Coronary artery (tissue), 2 donors: ENCODE measurements at regions not wholly inside any gene's neighbourhood (a gene's known extent, or its start where the extent isn't known, plus 50 kb on each side); places are given as distances from the start of the nearest gene placed in this dataset.

Source experiments
- DNase-seq: peaks from one replicate; pipeline ENCODE4 v3.0.0-alpha.2; 2017; ENCODE audit warnings: low spot score
- H3K27ac ChIP-seq, 2 donors: fragments of 200-600 bp; sonication (generic); one replicate each; pipeline ENCODE4 v1.5.1; 2016 to 2019
- H3K4me3 ChIP-seq: fragments of 200-600 bp; sonication (generic); 2 replicates; pipeline ENCODE4 v1.5.1; 2016; ENCODE audit warnings: mild to moderate bottlenecking, moderate library complexity
- CTCF ChIP-seq: fragments of 200-600 bp; sonication (generic); IDR thresholded peaks from one replicate; pipeline ENCODE4 v1.5.1; 2019; ENCODE audit warnings: antibody characterized with exemption

GRCh38 chr4:181330654-181331201, 912.5 kb upstream of the TENM3 start:
- Histone ChIP-seq H3K27ac (no peak overlapping the region), H3K4me3 (no peak overlapping the region)
- no peak for TF ChIP-seq CTCF
- no peak for DNase-seq

- Histone ChIP-seq H3K27ac (no peak overlapping the region), H3K4me3 (no peak overlapping the region)
- TF ChIP-seq CTCF: no peak
- no peak for DNase-seq
These were observed 912.0 kb upstream of the TENM3 start for GRCh38 chr4:181331214-181331613.

- Histone ChIP-seq H3K4me3 (no peak overlapping the region), H3K27ac (no peak overlapping the region)
- TF ChIP-seq CTCF: no peak
- DNase-seq: no peak
These were observed 897.3 kb upstream of the TENM3 start for GRCh38 chr4:181345931-181346330.

- no peak overlapping the region for H3K4me3 ChIP-seq
- TF ChIP-seq CTCF: no peak
- H3K27ac ChIP-seq: no peak overlapping the region
- DNase-seq: no peak
These were observed 892.4 kb upstream of the TENM3 start for GRCh38 chr4:181350615-181351415.

GRCh38 chr4:181364504-181364903, 878.7 kb upstream of the TENM3 start:
- no peak for DNase-seq
- no peak overlapping the region for H3K27ac ChIP-seq
- H3K4me3 ChIP-seq: no peak overlapping the region
- TF ChIP-seq CTCF: no peak

GRCh38 chr4:181365671-181366070, 877.5 kb upstream of the TENM3 start:
- DNase-seq: no peak
- Histone ChIP-seq H3K4me3 (no peak overlapping the region), H3K27ac (no peak overlapping the region)
- TF ChIP-seq CTCF: no peak

- Histone ChIP-seq H3K4me3 (no peak overlapping the region), H3K27ac (no peak overlapping the region)
- no peak for DNase-seq
- no peak for TF ChIP-seq CTCF
These were observed 871.2 kb upstream of the TENM3 start for GRCh38 chr4:181372014-181372413.
